ENCODE measurements at regions not wholly inside any gene's neighbourhood (a gene's known extent, or its start where the extent isn't known, plus 50 kb on each side); places are given as distances from the start of the nearest gene placed in this dataset.

DNA sequence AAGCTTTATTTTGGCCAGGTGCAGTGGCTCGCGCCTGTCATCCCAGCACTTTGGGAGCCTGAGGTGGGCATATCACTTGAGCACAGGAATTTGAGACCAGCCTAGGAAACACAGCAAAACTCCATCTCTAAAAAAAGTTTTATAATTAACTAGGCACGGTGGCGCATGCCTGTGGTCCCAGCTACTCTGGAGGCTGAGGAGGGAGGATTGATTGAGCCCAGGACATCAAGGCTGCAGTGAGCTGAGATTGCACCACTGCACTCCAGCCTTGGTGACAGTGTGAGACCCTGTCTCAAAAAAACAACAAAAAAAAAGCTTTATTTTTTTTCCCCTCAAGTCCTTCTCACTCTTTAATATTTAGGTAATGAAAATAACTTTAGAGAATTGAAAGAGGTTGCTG is 100.8 kb upstream of the CMC1 start:
- TF ChIP-seq CTCF (conservative IDR thresholded peaks at IDR 0.05; ENCODE audit: low read depth, low read length) (no peak), EZH2 (IDR thresholded peaks at IDR 0.05; ENCODE audit: borderline replicate concordance, low read depth, low read length, poor library complexity, severe bottlenecking) (no peak)
